ENCODE measurements at regions not wholly inside any gene's neighbourhood (a gene's known extent, or its start where the extent isn't known, plus 50 kb on each side); places are given as distances from the start of the nearest gene placed in this dataset.

- TF ChIP-seq REST (IDR thresholded peaks at IDR 0.05) (no peak), RAD21 (IDR thresholded peaks at IDR 0.05) (no peak), FOXA2 (IDR thresholded peaks at IDR 0.05) (no peak)
- TF ChIP-seq, protein P1, sequence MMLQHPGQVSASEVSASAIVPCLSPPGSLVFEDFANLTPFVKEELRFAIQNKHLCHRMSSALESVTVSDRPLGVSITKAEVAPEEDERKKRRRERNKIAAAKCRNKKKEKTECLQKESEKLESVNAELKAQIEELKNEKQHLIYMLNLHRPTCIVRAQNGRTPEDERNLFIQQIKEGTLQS (IDR thresholded peaks at IDR 0.05): no peak
- TF ChIP-seq, protein P2, sequence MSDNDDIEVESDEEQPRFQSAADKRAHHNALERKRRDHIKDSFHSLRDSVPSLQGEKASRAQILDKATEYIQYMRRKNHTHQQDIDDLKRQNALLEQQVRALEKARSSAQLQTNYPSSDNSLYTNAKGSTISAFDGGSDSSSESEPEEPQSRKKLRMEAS (IDR thresholded peaks at IDR 0.05): no peak
Measured at GRCh38 chr5:179454356-179454755, 96.0 kb upstream of the RUFY1 start (continued).

DNA sequence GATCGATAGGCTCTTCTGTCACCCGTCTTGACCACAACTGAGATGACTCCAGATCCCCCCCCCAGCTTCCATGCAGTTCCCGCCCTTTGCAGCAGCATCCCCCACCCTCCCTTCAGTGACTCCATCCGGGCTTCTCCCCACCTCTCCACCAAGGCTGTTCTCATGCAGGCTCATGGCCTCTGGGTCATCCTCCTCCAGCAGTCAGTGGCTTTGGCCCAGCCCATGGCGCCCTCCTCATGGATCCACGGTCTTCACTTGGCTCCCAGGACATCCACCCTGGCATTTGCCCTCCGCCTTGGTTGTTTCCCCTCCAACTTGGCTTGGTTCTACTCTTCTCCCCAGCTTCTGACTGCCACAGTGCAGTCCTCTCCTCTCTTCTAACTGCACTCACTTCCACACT, 96.7 kb upstream of the RUFY1 start:
- Histone ChIP-seq H3K27ac (ENCODE audit: low read depth in 1 of 2, low read length in 2 of 2) (no peak overlapping the region), H3K4me3 (ENCODE audit: low read depth in 1 of 3, low read length in 3 of 3) (no peak overlapping the region), H3K4me1 (ENCODE audit: control insufficient read depth in 4 of 4, insufficient read depth in 4 of 4, low read length in 3 of 4) (no peaks in the 10 kb centered on the region), H3K9me3 (ENCODE audit: control insufficient read depth in 4 of 4, low read length in 3 of 4) (peaks cover 0 to 8% (median 2%) of the 10 kb centered on the region in 4 donors), H3K9ac (ENCODE audit: low read depth in 1 of 2, low read length in 2 of 2) (no peak overlapping the region), H3K27me3 (ENCODE audit: control insufficient read depth in 4 of 4, insufficient read depth in 4 of 4, low read length in 3 of 4) (no peaks in the 10 kb centered on the region), H3K36me3 (ENCODE audit: control insufficient read depth in 4 of 4, insufficient read depth in 3 of 4, low read depth in 1 of 4, low read length in 3 of 4) (no peaks in the 10 kb centered on the region)
- DNase-seq (ENCODE audit: low spot score): no peak
- WGBS: 76% methylated on average over 7 of the region's 7 CpGs
- TF ChIP-seq RAD21 (IDR thresholded peaks at IDR 0.05): no peak
- TF ChIP-seq HNF4A (conservative IDR thresholded peaks at IDR 0.05): no peak
- TF ChIP-seq HNF4G (IDR thresholded peaks at IDR 0.05): no peak
- no peak for TF ChIP-seq GABPA (IDR thresholded peaks at IDR 0.05 in 1 of 2, conservative IDR thresholded peaks at IDR 0.05 in 1 of 2)
- no peak for TF ChIP-seq FOXA1 (IDR thresholded peaks at IDR 0.05)
- TF ChIP-seq YY1 (IDR thresholded peaks at IDR 0.05): no peak
- TF ChIP-seq, protein P2 (IDR thresholded peaks at IDR 0.05): no peak
- TF ChIP-seq RXRA (IDR thresholded peaks at IDR 0.05): no peak
- no peak for TF ChIP-seq FOXA2 (IDR thresholded peaks at IDR 0.05)
- TF ChIP-seq ZBTB33 (IDR thresholded peaks at IDR 0.05): no peak
- no peak for TF ChIP-seq REST (IDR thresholded peaks at IDR 0.05)
- TF ChIP-seq, protein P1 (IDR thresholded peaks at IDR 0.05): no peak

Data from liver (tissue), 7 donors.